Ovary (tissue), 3 donors: ENCODE measurements at regions not wholly inside any gene's neighbourhood (a gene's known extent, or its start where the extent isn't known, plus 50 kb on each side); places are given as distances from the start of the nearest gene placed in this dataset.

ENCODE experiments used
- CTCF ChIP-seq, 3 donors: fragments of 450-650 bp in 2 of 3; fragments of 200-600 bp in 1 of 3; IDR thresholded peaks; one replicate each; pipeline versions ENCODE4 v1.5.1 to v1.8.0; 2016 to 2022; ENCODE audit warnings: antibody characterized with exemption in 3 of 3, mild to moderate bottlenecking in 1 of 3
- EP300 ChIP-seq: sonication (generic); formaldehyde crosslinking; IDR thresholded peaks from one replicate; pipeline ENCODE4 v1.6.1; 2017; ENCODE audit warnings: antibody characterized with exemption
- POLR2A ChIP-seq: fragments of 450-650 bp; IDR thresholded peaks from one replicate; pipeline ENCODE4 v1.6.1; 2017; ENCODE audit warnings: antibody characterized with exemption, mild to moderate bottlenecking, moderate library complexity
- donor health status: DM: no; HTN: no; CAD: no.

GRCh38 chr14:80117876-80118275 lies 93.4 kb downstream of the DIO2 start:
- TF ChIP-seq EP300 (no peak), CTCF (IDR thresholded peaks at IDR 0.05) (no peak), POLR2A (no peak)
